ENCODE measurements at regions not wholly inside any gene's neighbourhood (a gene's known extent, or its start where the extent isn't known, plus 50 kb on each side); places are given as distances from the start of the nearest gene placed in this dataset.

DNA sequence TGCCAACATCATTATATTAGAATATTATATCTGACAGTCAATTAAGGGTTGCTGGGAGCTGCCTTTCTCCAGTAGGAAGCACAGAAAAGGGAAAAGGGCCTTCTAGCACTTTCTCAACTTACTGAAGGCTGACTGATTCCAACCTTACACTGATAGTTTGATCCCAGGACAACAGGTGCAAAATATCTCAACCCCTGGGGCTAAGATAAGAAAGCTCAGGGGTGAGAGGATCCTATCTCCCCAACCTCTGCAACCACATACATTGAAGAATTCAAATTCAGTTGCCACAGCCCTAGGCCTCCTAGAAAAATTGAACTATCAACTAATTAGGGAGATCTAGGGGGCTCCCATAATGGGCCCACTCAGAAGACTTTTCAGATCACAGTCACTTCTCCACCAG, 179.1 kb upstream of the GPRIN3 start:
- Histone ChIP-seq H3K4me3 (ENCODE audit: low read depth, low read length) (no peak overlapping the region), H3K27ac (no peak overlapping the region), H3K27me3 (replicated peaks) (no peaks in the 10 kb centered on the region), H3K36me3 (replicated peaks) (no peaks in the 10 kb centered on the region)
- DNase-seq, result no peak
- in situ Hi-C loops (cut with HindIII; ENCODE audit: low pct_ligation_motif_present, low sequenced_read_pairs), result no loop called here
- TF ChIP-seq, protein P1, sequence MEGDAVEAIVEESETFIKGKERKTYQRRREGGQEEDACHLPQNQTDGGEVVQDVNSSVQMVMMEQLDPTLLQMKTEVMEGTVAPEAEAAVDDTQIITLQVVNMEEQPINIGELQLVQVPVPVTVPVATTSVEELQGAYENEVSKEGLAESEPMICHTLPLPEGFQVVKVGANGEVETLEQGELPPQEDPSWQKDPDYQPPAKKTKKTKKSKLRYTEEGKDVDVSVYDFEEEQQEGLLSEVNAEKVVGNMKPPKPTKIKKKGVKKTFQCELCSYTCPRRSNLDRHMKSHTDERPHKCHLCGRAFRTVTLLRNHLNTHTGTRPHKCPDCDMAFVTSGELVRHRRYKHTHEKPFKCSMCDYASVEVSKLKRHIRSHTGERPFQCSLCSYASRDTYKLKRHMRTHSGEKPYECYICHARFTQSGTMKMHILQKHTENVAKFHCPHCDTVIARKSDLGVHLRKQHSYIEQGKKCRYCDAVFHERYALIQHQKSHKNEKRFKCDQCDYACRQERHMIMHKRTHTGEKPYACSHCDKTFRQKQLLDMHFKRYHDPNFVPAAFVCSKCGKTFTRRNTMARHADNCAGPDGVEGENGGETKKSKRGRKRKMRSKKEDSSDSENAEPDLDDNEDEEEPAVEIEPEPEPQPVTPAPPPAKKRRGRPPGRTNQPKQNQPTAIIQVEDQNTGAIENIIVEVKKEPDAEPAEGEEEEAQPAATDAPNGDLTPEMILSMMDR (IDR thresholded peaks at IDR 0.05; ENCODE audit: low read depth, low read length, missing control alignments), result no peak

DNA sequence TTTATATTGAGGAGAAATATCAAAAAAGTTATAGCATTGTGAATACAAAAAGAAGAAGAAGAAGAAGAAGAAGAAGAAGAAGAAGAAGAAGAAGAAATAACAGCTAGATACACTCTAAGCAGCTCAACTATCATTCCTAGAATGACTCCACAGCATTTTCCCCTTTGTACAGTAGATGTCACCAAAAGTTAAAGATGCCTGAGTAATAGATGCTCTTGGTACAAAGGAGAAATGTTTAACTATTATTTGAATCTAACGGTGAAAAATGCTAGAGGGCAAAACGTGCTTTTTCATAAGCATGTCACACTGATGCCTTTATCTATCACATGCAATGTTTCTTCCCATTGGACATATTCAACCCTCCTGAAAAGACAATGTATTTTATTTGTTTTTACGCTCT, 178.4 kb upstream of the GPRIN3 start:
- in situ Hi-C loops (cut with HindIII; ENCODE audit: low pct_ligation_motif_present, low sequenced_read_pairs), result no loop called here
- DNase-seq, result no peak
- H3K27me3 ChIP-seq (replicated peaks), result no peaks in the 10 kb centered on the region
- H3K36me3 ChIP-seq (replicated peaks), result no peaks in the 10 kb centered on the region
- TF ChIP-seq, protein P1 (IDR thresholded peaks at IDR 0.05; ENCODE audit: low read depth, low read length, missing control alignments), result peak; percentile 46
- H3K27ac ChIP-seq, result no peak overlapping the region
- H3K4me3 ChIP-seq (ENCODE audit: low read depth, low read length), result no peak overlapping the region

DNA sequence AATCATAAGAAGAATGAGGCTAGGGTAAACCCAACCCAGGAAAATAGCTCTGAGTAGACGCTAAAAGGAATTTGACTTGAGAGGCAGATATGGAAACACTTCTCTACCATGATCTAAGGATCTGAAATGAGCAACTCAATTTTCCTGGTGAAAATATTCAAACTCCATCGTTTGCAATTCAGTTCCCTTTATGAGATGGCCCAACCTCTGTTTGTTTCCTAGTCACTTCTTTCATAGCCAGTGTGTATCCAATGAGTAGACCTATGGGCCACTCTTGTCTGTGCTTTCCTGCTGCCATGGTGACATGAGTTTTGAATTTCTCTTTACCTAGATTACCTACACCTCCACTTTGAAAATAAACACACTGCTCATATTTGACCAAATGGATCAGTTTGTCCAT, 176.2 kb upstream of the GPRIN3 start:
- H3K27me3 ChIP-seq (replicated peaks), result no peaks in the 10 kb centered on the region
- TF ChIP-seq, protein P1 (IDR thresholded peaks at IDR 0.05; ENCODE audit: low read depth, low read length, missing control alignments), result no peak
- DNase-seq, result no peak
- no peaks in the 10 kb centered on the region for H3K36me3 ChIP-seq (replicated peaks)
- H3K27ac ChIP-seq, result no peak overlapping the region
- no peak overlapping the region for H3K4me3 ChIP-seq (ENCODE audit: low read depth, low read length)
- in situ Hi-C loops (cut with HindIII; ENCODE audit: low pct_ligation_motif_present, low sequenced_read_pairs), result no loop called here

DNA sequence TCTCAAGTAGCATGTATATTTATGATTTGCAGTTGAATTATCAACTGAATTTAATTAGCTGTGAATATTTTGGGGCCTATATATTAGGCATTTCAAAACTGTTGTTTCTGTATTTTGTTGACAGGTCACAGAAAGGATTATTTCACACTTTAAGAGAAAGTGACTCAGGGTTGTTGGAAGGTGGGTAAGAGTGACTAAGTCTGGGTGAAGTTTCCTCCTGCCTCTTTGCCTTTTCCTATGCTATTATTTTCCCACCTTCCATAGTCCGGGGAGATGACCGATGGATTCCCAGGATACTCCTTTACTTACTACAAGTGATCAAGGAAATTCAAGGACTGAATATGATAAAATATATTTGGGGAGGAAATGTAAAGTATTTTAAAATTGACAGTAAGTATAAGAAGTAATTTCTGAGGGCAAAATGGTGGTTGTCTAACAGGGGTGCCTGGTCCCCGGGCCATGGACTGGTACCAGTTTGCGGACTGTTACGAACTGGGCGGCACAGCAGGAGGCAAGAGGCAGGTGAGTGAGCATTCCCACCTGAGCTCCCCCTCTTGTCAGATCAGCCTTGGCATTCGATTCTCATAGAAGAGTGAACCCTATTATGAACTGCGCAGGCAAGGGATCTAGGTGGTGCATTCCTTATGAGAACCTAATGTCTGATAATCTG, 175.5 kb upstream of the GPRIN3 start:
- Histone ChIP-seq H3K27me3 (replicated peaks) (no peaks in the 10 kb centered on the region), H3K27ac (no peak overlapping the region), H3K4me3 (ENCODE audit: low read depth, low read length) (no peak overlapping the region), H3K36me3 (replicated peaks) (no peaks in the 10 kb centered on the region)
- in situ Hi-C loops (cut with HindIII; ENCODE audit: low pct_ligation_motif_present, low sequenced_read_pairs), result no loop called here
- DNase-seq, result no peak
- TF ChIP-seq, protein P1 (IDR thresholded peaks at IDR 0.05; ENCODE audit: low read depth, low read length, missing control alignments), result no peak

DNA sequence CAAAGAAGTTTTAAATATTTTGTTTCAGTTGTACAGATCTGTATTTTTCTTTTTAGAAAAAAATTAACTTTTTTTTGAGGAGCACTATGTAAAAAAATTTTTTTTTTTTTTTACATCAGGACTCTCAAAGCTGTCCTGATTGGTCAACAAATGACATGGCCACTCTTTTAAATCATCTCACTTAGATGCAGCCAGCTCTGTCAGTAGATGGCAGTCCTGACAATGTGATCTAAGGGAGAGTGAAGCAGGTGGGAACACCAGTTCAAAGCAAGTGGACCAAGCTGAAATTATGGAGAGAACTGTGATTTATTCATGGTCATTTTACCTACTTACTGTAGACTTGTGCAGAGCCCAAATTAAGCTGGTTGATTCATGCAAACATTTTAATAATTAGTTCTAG, 174.7 kb upstream of the GPRIN3 start:
- no peak overlapping the region for H3K4me3 ChIP-seq (ENCODE audit: low read depth, low read length)
- DNase-seq, result peak; percentile 28
- no peaks in the 10 kb centered on the region for H3K36me3 ChIP-seq (replicated peaks)
- no peaks in the 10 kb centered on the region for H3K27me3 ChIP-seq (replicated peaks)
- TF ChIP-seq, protein P1 (IDR thresholded peaks at IDR 0.05; ENCODE audit: low read depth, low read length, missing control alignments), result peak; percentile 65
- H3K27ac ChIP-seq, result no peak overlapping the region
- in situ Hi-C loops (cut with HindIII; ENCODE audit: low pct_ligation_motif_present, low sequenced_read_pairs), result no loop called here

DNA sequence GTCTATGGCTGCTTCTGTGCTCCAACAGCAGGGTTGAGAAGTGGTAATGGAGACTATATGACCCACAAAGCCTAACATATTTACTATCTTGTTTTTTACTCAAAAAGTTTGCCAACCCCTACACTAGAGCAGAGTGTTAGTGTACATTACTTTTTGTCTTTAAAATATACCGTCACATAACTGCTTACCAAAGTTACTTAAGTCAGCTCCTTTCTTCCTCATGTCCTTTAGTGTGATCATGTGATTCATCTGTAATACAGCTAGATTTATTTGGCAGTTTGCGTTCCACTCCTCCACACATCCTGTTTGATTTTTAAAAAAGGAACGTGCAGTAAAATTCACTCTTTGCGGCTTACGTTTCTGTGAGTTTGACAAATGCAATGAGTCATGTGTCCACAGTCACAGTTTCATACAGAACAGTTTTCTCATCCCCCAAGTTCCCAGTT, 162.4 kb upstream of the GPRIN3 start:
- Histone ChIP-seq H3K27ac (peak overlapping the region; percentile 85), H3K4me3 (ENCODE audit: low read depth, low read length) (no peak overlapping the region), H3K36me3 (replicated peaks) (no peaks in the 10 kb centered on the region), H3K27me3 (replicated peaks) (no peaks in the 10 kb centered on the region)
- DNase-seq, result peak; percentile 89
- in situ Hi-C loops (cut with HindIII; ENCODE audit: low pct_ligation_motif_present, low sequenced_read_pairs), result no loop called here
- TF ChIP-seq, protein P1 (IDR thresholded peaks at IDR 0.05; ENCODE audit: low read depth, low read length, missing control alignments), result no peak

All from brain microvascular endothelial cell (primary cell).